ENCODE measurements at regions not wholly inside any gene's neighbourhood (a gene's known extent, or its start where the extent isn't known, plus 50 kb on each side); places are given as distances from the start of the nearest gene placed in this dataset.

- H3K9me3 Mint-ChIP-seq, result no peaks in the 10 kb centered on the region
- Histone ChIP-seq H3K4me3 (replicated peaks in 1 of 3; ENCODE audit: low read depth in 2 of 3, low read length in 3 of 3) (no peak overlapping the region), H3K4me1 (ENCODE audit: control insufficient read depth in 1 of 2, insufficient read depth in 2 of 2, low read length in 2 of 2) (peaks cover 33% of the 10 kb centered on the region in 2 donors), H3K27me3 (ENCODE audit: control insufficient read depth in 2 of 2, insufficient read depth in 2 of 2, low read length in 2 of 2) (no peaks in the 10 kb centered on the region), H3K9me3 (replicated peaks in 1 of 2; ENCODE audit: control insufficient read depth in 1 of 2, insufficient read depth in 1 of 2, low read length in 2 of 2) (no peaks in the 10 kb centered on the region), H4K20me1 (ENCODE audit: insufficient read depth, low read length) (no peaks in the 10 kb centered on the region), H3K36me3 (replicated peaks in 1 of 2; ENCODE audit: control insufficient read depth in 1 of 2, insufficient read depth in 2 of 2, low read length in 2 of 2) (no peaks in the 10 kb centered on the region), H3K79me2 (ENCODE audit: insufficient read depth, low read length) (no peaks in the 10 kb centered on the region), H3K9ac (ENCODE audit: insufficient read depth, low read length, poor library complexity, severe bottlenecking) (no peak overlapping the region), H3K27ac (ENCODE audit: low read depth in 1 of 2, low read length in 2 of 2) (no peak overlapping the region), H3K4me2 (replicated peaks; ENCODE audit: extremely low read depth, low read length, poor library complexity, severe bottlenecking) (peak overlapping the region; percentile 17), H2AFZ (ENCODE audit: insufficient read depth, low read depth, low read length, poor library complexity, severe bottlenecking) (no peak overlapping the region)
- H3K27ac Mint-ChIP-seq, result no peak overlapping the region
- no peak for DNase-seq
- no peaks in the 10 kb centered on the region for H3K27me3 Mint-ChIP-seq (ENCODE audit: low read depth in 3 of 3)
- peaks cover 40% of the 10 kb centered on the region for H3K4me1 Mint-ChIP-seq
- no peak for TF ChIP-seq CTCF (IDR thresholded peaks at IDR 0.05)
- no peak overlapping the region for H3K4me3 Mint-ChIP-seq
- intact Hi-C loops (cut with micrococcal nuclease), result no loop called here
- no peaks in the 10 kb centered on the region for H3K36me3 Mint-ChIP-seq
- 100% methylated on average over 3 of the region's 9 CpGs for WGBS (ENCODE audit: insufficient coverage)
Measured at GRCh38 chr13:74301258-74301935, 167.2 kb upstream of the KLF12 start.

DNA sequence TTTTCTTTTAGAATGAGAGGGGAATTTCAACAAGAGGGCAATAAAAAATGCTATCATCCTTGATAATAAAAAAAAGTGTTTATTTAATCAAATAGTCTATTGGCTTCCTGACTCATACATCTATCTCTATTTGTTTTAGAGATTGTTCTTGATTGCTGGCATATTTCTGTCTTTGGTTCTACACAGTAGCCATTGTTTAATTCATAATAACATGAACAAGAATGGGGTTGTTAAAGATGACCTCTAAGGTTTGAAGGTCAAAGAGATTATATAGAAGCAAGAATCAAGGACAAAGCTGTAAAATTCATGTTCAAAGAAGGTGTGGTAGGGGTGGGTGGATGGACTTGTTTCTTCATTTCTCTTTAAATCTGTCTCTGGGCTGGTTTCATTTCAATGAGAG is 166.0 kb upstream of the KLF12 start:
- Histone ChIP-seq H4K20me1 (ENCODE audit: insufficient read depth, low read length) (no peaks in the 10 kb centered on the region), H3K27ac (ENCODE audit: low read depth in 1 of 2, low read length in 2 of 2) (peak overlapping the region in 1 of 2 donors; percentile 63), H3K9me3 (replicated peaks in 1 of 2; ENCODE audit: control insufficient read depth in 1 of 2, insufficient read depth in 1 of 2, low read length in 2 of 2) (no peaks in the 10 kb centered on the region), H3K4me1 (ENCODE audit: control insufficient read depth in 1 of 2, insufficient read depth in 2 of 2, low read length in 2 of 2) (peaks cover 33% of the 10 kb centered on the region in 2 donors), H3K4me2 (replicated peaks; ENCODE audit: extremely low read depth, low read length, poor library complexity, severe bottlenecking) (peak overlapping the region; percentile 43), H3K36me3 (replicated peaks in 1 of 2; ENCODE audit: control insufficient read depth in 1 of 2, insufficient read depth in 2 of 2, low read length in 2 of 2) (no peaks in the 10 kb centered on the region), H2AFZ (ENCODE audit: insufficient read depth, low read depth, low read length, poor library complexity, severe bottlenecking) (no peak overlapping the region), H3K79me2 (ENCODE audit: insufficient read depth, low read length) (no peaks in the 10 kb centered on the region), H3K9ac (ENCODE audit: insufficient read depth, low read length, poor library complexity, severe bottlenecking) (no peak overlapping the region), H3K4me3 (replicated peaks in 1 of 3; ENCODE audit: low read depth in 2 of 3, low read length in 3 of 3) (peak overlapping the region in 1 of 3 experiments; percentile 12), H3K27me3 (ENCODE audit: control insufficient read depth in 2 of 2, insufficient read depth in 2 of 2, low read length in 2 of 2) (no peaks in the 10 kb centered on the region)
- Mint-ChIP-seq H3K27ac (peak overlapping the region in 4 of 7 donors; percentile 40 to 80 (median 74)), H3K27me3 (ENCODE audit: low read depth in 3 of 3) (no peaks in the 10 kb centered on the region), H3K36me3 (no peaks in the 10 kb centered on the region), H3K9me3 (no peaks in the 10 kb centered on the region), H3K4me1 (peaks cover 40% of the 10 kb centered on the region), H3K4me3 (no peak overlapping the region)
- no peak for DNase-seq
- intact Hi-C loops (cut with micrococcal nuclease), result no loop called here
- TF ChIP-seq CTCF (IDR thresholded peaks at IDR 0.05), result no peak

Measured in CD14-positive monocyte (primary cell).